GM21528 (cell line): ENCODE measurements at regions not wholly inside any gene's neighbourhood (a gene's known extent, or its start where the extent isn't known, plus 50 kb on each side); places are given as distances from the start of the nearest gene placed in this dataset.

ENCODE experiments used
- ATAC-seq: cut with Tn5 transposase; IDR thresholded peaks from one replicate; pipeline ENCODE4 v1.9.1; 2021; ENCODE audit warnings: mild to moderate bottlenecking, moderate library complexity; ENCODE audit not compliant: unreplicated experiment, low FRiP score

DNA sequence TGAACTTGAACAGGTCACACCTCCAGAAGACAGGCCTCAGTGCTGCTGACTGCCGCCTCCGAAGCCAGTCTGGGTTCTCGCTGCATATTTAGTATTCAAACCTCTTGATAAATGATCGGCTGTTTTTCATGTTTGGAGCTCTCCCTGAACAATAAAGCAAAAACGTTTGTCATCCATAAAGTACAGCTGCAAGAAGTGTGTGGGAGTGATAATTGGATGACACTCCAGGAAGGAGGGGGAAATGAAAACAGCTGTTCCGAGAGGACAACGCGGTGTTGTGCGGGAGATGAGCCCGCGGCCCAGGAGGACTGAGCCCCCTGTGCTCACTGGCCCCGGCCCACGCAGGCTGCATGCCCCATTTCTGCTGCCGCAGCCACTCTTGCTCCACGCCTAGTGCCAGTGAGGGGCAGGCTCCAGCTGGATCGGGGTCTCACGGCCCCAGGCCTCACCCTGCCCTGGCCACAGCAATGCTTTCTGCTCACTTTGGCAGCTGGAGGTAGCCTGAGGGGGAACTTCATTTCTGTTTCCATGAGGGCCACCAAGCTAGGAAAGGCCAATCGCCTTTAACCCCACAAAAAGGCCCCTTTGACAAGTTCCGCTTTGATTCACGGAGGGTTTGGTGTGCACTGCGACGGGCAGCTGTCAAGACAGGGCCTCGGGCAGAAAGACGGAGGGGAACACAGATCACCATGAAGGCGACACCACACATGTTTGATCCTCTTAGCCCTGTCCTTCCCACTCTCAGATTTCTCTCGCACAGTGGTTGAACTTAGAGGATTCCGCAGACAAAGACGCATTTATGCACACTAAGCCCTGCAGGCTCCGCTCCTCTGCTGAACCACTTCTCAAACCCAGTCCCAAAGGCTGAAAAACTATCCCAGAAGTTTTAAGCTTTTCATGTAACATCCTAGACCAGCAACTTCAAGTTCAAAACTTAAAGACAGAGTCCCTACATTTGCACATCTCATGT is 537.6 kb downstream of the EFNB2 start:
- ATAC-seq: no peak

- no peak for ATAC-seq
Observed at GRCh38 chr13:105996391-105997025, 539.0 kb downstream of the EFNB2 start.

DNA sequence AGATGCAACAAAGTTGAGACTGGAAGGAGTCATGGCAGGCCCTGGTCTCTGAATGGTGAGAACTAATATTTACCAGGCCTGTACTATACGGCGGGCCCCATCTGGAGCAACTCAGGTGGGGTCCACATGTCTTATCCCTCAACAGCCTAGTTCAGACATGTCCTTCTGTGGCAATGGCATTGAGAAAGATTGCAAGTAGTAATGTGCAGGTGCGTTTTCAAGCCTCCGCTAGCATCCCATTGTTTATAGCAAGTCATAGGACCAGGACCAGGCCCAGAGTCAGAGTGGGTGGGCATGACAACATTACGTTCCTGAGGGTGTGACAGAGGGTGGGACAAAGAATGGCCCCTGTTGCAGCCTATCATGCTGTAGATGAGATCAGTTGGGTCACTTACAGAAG is 541.1 kb downstream of the EFNB2 start:
- ATAC-seq: no peak

DNA sequence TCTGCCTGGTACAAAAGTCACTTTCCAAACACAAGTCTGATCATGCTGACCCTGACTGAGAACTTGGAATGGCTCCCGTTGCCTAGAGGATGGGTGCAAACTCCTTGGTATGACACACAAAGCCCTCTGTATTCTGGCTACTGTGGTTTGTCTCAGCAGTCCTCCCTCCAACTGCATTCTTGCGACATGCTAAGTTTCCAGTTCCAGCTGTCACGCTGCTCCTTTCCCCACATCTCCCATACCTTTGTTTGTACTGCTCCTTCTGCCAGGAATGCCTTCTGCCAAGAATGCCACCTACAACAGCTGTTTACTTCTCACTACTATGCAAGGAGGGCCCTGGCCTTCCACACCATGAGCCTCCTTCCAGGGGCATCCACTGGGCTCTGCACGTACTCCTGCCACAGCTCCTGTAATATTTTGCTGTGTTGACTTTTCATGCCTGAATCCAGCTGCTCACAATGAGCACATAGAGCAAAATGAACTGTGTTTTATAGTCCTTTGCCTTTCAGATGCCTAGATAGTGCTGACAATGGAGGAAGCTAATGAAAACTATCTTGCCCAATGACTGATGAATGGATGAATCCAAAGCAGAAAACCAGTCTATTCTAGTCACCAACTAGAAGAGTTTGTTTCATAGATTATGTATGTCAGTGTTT is 543.7 kb downstream of the EFNB2 start:
- no peak for ATAC-seq

- no peak for ATAC-seq
Observed at GRCh38 chr13:105991131-105991530, 544.3 kb downstream of the EFNB2 start.

GRCh38 chr13:105990256-105990958 is 545.1 kb downstream of the EFNB2 start:
- ATAC-seq: no peak

DNA sequence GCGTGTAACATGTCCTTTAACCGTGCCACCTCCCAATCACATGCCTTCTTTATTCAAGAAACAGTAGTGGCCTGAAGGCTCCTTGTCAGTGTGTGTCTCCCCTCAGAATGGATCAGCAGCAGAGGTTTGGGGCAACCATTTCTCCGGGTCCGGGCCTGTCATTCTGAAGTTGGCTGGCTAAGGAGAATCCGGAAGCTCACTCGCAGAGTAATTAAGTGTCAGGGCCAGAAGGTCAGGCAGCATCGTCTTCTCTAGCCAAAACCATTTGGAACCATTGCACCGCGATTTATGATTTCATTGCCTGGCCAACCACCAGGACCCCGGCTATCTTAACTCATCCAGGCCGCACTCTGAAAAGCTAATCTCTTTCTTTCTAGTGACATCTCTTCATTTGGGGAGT is 550.8 kb downstream of the EFNB2 start:
- no peak for ATAC-seq

DNA sequence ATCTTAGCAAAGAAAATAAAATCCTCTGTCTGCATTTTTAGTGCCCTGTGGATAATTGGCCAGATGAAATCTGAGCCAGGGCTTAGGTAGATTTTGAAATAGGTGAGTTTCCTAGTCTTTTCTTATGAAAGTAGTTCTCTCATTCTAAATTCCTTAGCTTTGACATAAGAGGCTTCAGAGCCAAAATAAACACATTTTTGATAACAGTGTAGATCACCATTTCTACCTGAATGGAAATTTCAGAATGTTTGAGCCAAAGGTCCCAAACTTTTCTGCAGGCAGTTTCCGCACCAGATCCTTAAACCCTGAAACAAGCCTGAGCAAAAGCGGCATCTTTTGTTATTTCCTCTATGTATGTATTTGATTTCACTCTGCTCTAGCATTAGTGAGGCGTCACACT is 551.2 kb downstream of the EFNB2 start:
- ATAC-seq: no peak

DNA sequence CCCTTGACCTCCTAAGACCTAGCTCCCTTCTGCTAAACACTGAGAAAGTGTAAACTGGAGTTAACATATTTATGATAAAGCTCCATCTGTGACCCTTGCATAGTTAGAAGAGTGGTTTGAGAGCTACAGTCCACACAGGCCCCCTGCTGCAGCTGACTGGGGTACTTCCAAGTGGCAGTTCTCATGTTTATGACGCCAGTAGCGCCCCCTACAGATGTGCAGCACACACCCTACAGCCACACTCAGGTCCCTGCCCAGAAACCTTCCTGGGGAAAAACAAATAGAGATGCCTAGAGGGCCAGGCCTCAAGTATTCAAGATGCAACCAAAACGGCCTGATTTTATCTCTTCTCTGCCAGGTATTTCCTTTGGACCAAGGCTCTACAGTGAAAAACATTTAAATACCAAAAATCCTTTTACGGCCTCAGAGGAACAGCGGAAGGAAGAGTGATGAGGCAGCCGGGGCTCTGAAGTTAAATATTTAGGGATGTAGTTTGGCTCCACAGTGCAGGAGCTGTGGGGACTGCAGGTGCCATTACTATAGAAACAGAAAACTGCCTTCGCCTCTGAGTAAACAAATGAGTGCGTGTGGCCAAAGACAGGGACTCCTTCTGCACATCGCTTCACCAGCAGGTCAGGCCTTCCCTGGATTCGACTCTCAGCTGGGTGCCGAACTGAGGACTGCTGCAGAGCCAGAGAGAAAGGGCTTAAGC is 553.1 kb downstream of the EFNB2 start:
- no peak for ATAC-seq

GRCh38 chr13:105979131-105980011 is 556.1 kb downstream of the EFNB2 start:
- ATAC-seq: no peak

GRCh38 chr13:105974380-105974779 is 561.1 kb downstream of the EFNB2 start:
- no peak for ATAC-seq

- ATAC-seq: no peak
Observed at GRCh38 chr13:105972811-105973590, 562.5 kb downstream of the EFNB2 start.

DNA sequence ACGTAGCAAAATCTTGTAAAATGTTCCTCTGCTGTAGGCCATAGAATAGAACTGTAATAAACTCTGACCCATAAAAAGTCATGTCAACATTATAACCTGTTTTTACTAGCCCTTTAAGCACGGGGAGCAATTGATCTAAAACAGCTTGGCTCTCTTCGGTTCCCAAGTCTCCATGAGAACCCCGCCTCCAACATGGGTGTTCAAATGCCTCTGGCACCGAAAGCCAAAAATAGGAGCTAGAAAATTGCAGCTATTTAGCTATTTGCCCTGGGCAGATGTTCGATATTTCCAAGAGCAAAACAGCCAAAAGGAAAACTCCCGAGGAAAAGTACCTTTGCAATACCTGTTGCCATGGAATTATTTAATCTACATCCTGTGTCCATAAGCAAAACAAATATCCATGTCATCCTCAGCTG is 563.1 kb downstream of the EFNB2 start:
- no peak for ATAC-seq

DNA sequence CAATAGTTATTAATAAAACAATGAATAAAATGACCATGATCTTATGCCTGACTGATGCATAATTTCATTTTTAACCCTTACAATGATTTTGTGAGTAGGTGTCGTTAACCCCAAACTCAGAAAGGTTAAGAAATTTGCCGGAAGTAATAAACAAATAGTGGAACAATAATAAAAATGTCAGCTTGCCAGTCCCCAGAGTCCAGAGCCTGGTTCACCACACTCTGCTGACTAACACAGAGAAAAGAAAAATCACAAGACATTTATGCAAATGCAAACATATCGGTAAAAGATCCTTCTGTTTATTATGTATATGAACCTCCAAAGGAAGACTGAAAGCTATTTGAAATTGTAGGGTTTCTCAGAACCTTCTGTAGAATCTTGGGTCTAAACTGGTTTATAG is 563.7 kb downstream of the EFNB2 start:
- ATAC-seq: no peak

- ATAC-seq: no peak
Observed at GRCh38 chr13:105971312-105971711, 564.1 kb downstream of the EFNB2 start.

- no peak for ATAC-seq
Observed at GRCh38 chr13:105969761-105970160, 565.7 kb downstream of the EFNB2 start.

- ATAC-seq: no peak
Observed at GRCh38 chr13:105965910-105966309, 569.6 kb downstream of the EFNB2 start.

GRCh38 chr13:105962080-105962479 is 573.4 kb downstream of the EFNB2 start:
- ATAC-seq: no peak
